Fibroblast of lung (primary cell): ENCODE measurements at regions not wholly inside any gene's neighbourhood (a gene's known extent, or its start where the extent isn't known, plus 50 kb on each side); places are given as distances from the start of the nearest gene placed in this dataset.

ENCODE experiments used
- EZH2 ChIP-seq: IDR thresholded peaks from 2 replicates; pipeline ENCODE4 v1.5.1; 2012; ENCODE audit warnings: low read length, control low read depth, mild to moderate bottlenecking; ENCODE audit errors: missing control alignments
- TF ChIP-seq, protein P1 (sequence below), 2 donors: IDR thresholded peaks in 1 of 2; conservative IDR thresholded peaks in 1 of 2; 1 replicate in 1 of 2; 2 replicates in 1 of 2; pipeline ENCODE4 v1.5.1; 2011 to 2012; ENCODE audit warnings: low read length in 2 of 2, control low read depth in 1 of 2, inconsistent platforms in 1 of 2, low read depth in 1 of 2, mild to moderate bottlenecking in 1 of 2

DNA sequence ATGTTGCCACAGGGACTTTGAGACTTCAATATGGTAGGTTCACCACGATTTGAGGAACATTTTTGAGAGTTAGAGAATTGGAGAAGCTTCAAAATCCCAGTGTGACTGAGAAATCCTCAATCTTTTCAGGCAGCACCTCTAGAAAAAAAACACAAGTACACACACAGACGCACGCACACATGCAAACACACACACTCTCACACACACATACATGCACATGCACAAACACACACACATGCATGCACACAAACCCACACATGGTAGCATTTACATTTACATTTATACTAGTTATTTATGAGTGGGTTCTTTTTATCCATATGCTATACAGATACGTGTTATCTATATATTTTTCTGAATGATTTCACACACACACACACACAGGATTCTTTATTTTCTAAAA is 901.9 kb downstream of the GATA3 start:
- TF ChIP-seq, protein P1, sequence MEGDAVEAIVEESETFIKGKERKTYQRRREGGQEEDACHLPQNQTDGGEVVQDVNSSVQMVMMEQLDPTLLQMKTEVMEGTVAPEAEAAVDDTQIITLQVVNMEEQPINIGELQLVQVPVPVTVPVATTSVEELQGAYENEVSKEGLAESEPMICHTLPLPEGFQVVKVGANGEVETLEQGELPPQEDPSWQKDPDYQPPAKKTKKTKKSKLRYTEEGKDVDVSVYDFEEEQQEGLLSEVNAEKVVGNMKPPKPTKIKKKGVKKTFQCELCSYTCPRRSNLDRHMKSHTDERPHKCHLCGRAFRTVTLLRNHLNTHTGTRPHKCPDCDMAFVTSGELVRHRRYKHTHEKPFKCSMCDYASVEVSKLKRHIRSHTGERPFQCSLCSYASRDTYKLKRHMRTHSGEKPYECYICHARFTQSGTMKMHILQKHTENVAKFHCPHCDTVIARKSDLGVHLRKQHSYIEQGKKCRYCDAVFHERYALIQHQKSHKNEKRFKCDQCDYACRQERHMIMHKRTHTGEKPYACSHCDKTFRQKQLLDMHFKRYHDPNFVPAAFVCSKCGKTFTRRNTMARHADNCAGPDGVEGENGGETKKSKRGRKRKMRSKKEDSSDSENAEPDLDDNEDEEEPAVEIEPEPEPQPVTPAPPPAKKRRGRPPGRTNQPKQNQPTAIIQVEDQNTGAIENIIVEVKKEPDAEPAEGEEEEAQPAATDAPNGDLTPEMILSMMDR (conservative IDR thresholded peaks at IDR 0.05 in 1 of 2, IDR thresholded peaks at IDR 0.05 in 1 of 2; ENCODE audit: low read depth in 1 of 2, low read length in 2 of 2), result no peak
- no peak for TF ChIP-seq EZH2
